Pancreas (tissue), 10 donors: ENCODE measurements at regions not wholly inside any gene's neighbourhood (a gene's known extent, or its start where the extent isn't known, plus 50 kb on each side); places are given as distances from the start of the nearest gene placed in this dataset.

Experiments used
- ATAC-seq, 4 donors: fragments of 200-7000 bp; cut with Tn5 transposase; one replicate each; pipeline versions ENCODE4 v1.8.0 to v1.9.1; 2020; ENCODE audit warnings: mild to moderate bottlenecking in 4 of 4, moderate library complexity in 4 of 4
- DNase-seq, 6 donors: peaks; one replicate each; pipeline ENCODE4 v3.0.0-alpha.2; 2020
- FAIRE-seq: peaks from 2 replicates; lab custom pipeline; 2012; peaks lifted over from hg19 to GRCh38; lab: Jason Lieb, UNC
- H3K27ac ChIP-seq, 4 donors: fragments of 200-600 bp; sonication (generic); 1 replicate in 3 of 4; 2 replicates in 1 of 4; pipeline versions ENCODE4 v1.5.0 to v1.8.0; 2020
- H3K27me3 ChIP-seq, 4 donors: fragments of 200-600 bp; one replicate each; pipeline ENCODE4 v1.8.0; 2021
- H3K36me3 ChIP-seq, 3 donors: fragments of 200-600 bp; sonication (generic) in 1 of 3; one replicate each; pipeline versions ENCODE4 v1.5.0 to v1.8.0; 2020 to 2021
- H3K4me1 ChIP-seq, 3 donors: fragments of 200-600 bp; one replicate each; pipeline ENCODE4 v1.8.0; 2021
- H3K4me3 ChIP-seq, 4 donors: fragments of 200-600 bp; sonication (generic) in 2 of 4; one replicate each; pipeline versions ENCODE4 v1.5.0 to v1.8.0; 2020 to 2021
- H3K9me3 ChIP-seq, 4 donors: fragments of 200-600 bp; one replicate each; pipeline ENCODE4 v1.8.0; 2021
- WGBS, 2 donors: extraction: QIAGEN DNeasy Blood & Tissue Kit; methylation state at CpG; one replicate each; pipeline ENCODE4 v1.1.7; 2013; 5-methylcytosine and 5-hydroxymethylcytosine counted together
- intact Hi-C, 3 donors: fragments of 100-400 bp; cut with DNase I; formaldehyde crosslinking; loops; one replicate each; pipeline versions ENCODE4 v1.11.1 to v1.14.2; 2022
- TF ChIP-seq, protein P1 (sequence below), 4 donors: fragments of 200-600 bp; sonication (generic) in 3 of 4; IDR thresholded peaks; one replicate each; pipeline versions ENCODE4 v1.5.0 to v1.8.0; 2021; ENCODE audit warnings: antibody characterized with exemption in 4 of 4
- donor health status: healthy with polysubstance abuse.
- donor health status: DM: no; HTN: no; CAD: no; lungs with moderate emphysema.
- donor health status: DM: no; HTN: no; CAD: no.
- donor health status: control.
- donor health status: control.
- donor health status: Bipolar disorder and iron deficiency.
- donor health status: DM: yes; HTN: yes; CAD: no.
- donor health status: DM: no; HTN: no; CAD: no.
- donor health status: DM: no; HTN: no; CAD: no.
- donor health status: DM: yes; HTN: yes; CAD: no.

DNA sequence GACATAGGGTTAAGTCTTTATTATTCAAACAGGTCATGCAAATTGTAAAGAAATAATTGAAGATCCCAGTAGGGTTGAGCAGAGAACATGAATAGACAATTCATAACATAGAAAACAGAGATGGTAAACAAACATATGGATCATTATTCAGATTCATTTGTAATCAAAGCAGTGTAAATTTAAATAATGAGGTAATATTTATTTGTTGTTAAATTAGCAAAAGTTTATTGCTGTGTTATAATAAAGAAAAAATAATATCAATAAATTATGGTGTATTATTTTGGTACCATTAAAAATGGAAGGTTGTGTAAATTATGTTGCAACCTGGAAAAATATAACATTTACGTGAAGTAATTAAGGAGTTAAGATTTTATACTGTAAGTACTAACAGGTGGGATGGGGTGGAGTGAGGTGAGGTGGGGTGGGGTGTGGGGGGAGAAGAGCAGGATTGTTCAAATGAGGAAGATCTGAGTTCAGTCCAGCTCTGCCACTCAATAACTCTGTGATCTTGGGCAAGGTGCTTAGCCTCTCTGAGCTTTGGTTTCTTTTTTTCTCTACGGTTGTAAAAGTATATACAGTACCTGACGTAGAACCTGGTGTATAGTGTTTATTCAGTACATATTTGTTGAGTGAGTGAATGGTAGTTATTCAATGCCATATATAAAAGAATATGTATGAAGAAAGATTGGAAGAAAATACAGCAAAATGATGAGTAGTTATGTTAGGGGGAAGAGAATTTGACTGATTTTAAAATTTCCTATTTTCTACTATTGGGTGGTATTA, 140.3 kb upstream of the KIF26B start:
- FAIRE-seq = no peak

DNA sequence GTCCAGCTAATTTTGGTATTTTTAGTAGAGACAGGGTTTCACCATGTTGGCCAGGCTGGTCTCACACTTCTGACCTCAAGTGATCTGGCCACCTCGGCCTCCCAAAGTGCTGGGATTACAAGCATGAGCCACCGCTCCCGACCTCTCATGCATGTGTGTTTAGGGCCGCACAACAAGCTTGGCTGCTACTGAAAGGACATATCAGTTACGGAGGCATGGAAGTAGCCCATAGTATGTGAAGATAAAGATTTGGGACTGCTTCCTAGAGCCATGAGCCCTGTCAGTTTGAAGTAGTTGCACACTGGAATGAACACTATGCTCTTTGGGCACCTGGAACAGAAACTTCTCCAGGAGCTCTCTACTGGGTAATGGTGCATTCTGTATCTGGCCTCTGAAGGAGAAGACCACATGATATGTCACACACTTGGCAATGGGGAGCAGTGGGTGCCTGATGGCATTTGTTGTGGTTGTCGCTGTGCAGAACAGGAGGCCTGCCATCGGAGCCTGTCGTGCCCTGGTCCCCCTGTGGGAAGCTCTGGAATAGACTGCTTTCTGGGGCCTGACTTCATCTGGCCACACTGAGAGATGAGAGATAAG, 144.7 kb upstream of the KIF26B start:
- Histone ChIP-seq H3K36me3 (no peaks in the 10 kb centered on the region), H3K27ac (no peak overlapping the region), H3K4me1 (no peaks in the 10 kb centered on the region), H3K4me3 (no peak overlapping the region), H3K27me3 (no peaks in the 10 kb centered on the region), H3K9me3 (no peaks in the 10 kb centered on the region)
- TF ChIP-seq, protein P1, sequence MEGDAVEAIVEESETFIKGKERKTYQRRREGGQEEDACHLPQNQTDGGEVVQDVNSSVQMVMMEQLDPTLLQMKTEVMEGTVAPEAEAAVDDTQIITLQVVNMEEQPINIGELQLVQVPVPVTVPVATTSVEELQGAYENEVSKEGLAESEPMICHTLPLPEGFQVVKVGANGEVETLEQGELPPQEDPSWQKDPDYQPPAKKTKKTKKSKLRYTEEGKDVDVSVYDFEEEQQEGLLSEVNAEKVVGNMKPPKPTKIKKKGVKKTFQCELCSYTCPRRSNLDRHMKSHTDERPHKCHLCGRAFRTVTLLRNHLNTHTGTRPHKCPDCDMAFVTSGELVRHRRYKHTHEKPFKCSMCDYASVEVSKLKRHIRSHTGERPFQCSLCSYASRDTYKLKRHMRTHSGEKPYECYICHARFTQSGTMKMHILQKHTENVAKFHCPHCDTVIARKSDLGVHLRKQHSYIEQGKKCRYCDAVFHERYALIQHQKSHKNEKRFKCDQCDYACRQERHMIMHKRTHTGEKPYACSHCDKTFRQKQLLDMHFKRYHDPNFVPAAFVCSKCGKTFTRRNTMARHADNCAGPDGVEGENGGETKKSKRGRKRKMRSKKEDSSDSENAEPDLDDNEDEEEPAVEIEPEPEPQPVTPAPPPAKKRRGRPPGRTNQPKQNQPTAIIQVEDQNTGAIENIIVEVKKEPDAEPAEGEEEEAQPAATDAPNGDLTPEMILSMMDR (IDR thresholded peaks at IDR 0.05) = no peak
- ATAC-seq (no peak), DNase-seq (no peak), FAIRE-seq (no peak)
- intact Hi-C loops = no loop called here
- 97 to 98% methylated on average over 8 of the region's 8 CpGs for WGBS, 2 donors

More for the DNA sequence above, 140.3 kb upstream of the KIF26B start:
- TF ChIP-seq, protein P1 (IDR thresholded peaks at IDR 0.05) = no peak
- no peaks in the 10 kb centered on the region for H3K27me3 ChIP-seq
- DNase-seq = no peak
- H3K36me3 ChIP-seq = no peaks in the 10 kb centered on the region
- H3K9me3 ChIP-seq = no peaks in the 10 kb centered on the region
- WGBS, 2 donors = 89% methylated on average over 3 of the region's 3 CpGs
- intact Hi-C loops = no loop called here
- H3K4me3 ChIP-seq = no peak overlapping the region
- H3K27ac ChIP-seq = no peak overlapping the region
- H3K4me1 ChIP-seq = no peaks in the 10 kb centered on the region
- ATAC-seq = no peak

DNA sequence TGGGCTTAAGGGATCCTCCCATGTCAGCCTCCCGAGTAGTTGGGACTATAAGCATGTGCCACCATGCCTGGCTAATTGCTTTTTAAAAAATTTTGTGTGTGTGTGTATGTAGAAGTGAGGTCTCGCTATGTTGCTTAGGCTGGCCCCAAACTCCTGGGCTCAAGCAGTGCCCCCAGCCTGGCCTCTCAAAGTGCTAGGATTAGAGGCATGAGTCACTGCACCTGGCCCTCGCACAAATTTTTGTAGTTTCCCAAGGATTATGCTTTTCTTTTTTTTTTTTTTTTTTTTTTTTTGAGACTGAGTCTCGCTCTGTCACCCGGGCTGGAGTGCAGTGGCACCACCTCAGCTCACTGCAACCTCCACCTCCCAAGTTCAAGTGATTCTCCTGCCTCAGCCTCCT, 144.4 kb upstream of the HNRNPU start:
- no peaks in the 10 kb centered on the region for H3K27me3 ChIP-seq
- H3K36me3 ChIP-seq = no peaks in the 10 kb centered on the region
- ATAC-seq (no peak), DNase-seq (no peak), FAIRE-seq (no peak)
- H3K4me1 ChIP-seq = no peaks in the 10 kb centered on the region
- no peak overlapping the region for H3K4me3 ChIP-seq
- TF ChIP-seq, protein P1 (IDR thresholded peaks at IDR 0.05) = no peak
- no peak overlapping the region for H3K27ac ChIP-seq
- H3K9me3 ChIP-seq = no peaks in the 10 kb centered on the region
- WGBS, 2 donors = 92% methylated on average over 5 of the region's 5 CpGs
- intact Hi-C loops = no loop called here

DNA sequence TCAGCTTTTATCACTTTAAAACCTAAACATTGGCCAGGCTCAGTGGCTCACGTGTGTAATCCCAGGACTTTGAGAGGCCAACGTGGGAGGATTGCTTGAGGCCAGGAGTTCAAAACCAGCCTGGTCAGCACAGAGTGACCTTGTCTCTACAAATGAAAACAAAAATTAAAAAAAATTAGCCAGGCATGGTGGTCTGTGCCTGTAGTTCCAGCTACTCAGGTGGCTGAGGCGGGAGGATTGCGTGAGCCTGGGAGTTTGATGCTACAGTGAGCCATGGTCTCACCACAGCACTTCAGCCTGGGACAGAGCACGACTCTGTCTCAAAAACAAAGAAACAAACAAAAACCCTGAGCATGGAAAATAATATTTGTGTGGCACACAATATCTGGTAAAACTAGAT, 143.5 kb upstream of the HNRNPU start:
- H3K4me3 ChIP-seq = no peak overlapping the region
- H3K36me3 ChIP-seq = no peaks in the 10 kb centered on the region
- H3K27me3 ChIP-seq = no peaks in the 10 kb centered on the region
- TF ChIP-seq, protein P1 (IDR thresholded peaks at IDR 0.05) = no peak
- FAIRE-seq = no peak
- H3K9me3 ChIP-seq = no peaks in the 10 kb centered on the region
- no peak overlapping the region for H3K27ac ChIP-seq
- ATAC-seq = no peak
- 85 to 87% methylated on average over 5 of the region's 5 CpGs for WGBS, 2 donors
- intact Hi-C loops = no loop called here
- DNase-seq = no peak
- H3K4me1 ChIP-seq = no peaks in the 10 kb centered on the region

DNA sequence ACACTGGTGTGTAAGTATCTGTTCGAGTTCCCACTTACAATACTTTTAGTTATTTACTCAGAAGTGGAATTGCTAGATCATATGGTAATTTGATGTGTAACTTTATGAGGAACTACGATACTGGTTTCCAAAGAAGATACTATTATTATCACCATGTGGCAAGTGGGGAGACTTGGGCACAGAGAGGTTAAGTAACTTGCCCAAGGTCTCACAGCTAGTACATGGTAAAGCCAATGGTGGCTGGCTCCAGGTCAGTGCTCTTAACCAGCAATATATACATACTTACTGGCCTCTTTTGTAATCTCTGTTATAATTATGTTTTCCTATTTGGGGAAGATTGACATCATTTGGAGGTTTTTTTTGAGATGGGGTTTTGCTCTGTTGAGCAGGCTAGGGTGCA, 138.9 kb upstream of the HNRNPU start:
- intact Hi-C loops = no loop called here
- WGBS, 2 donors = 89 to 98% methylated on average over 2 of the region's 2 CpGs
- FAIRE-seq (no peak), ATAC-seq (no peak), DNase-seq (no peak)
- no peaks in the 10 kb centered on the region for H3K27me3 ChIP-seq
- H3K27ac ChIP-seq = no peak overlapping the region
- H3K4me1 ChIP-seq = no peaks in the 10 kb centered on the region
- no peak overlapping the region for H3K4me3 ChIP-seq
- TF ChIP-seq, protein P1 (IDR thresholded peaks at IDR 0.05) = no peak
- H3K36me3 ChIP-seq = no peaks in the 10 kb centered on the region
- H3K9me3 ChIP-seq = no peaks in the 10 kb centered on the region
